ENCODE measurements at regions not wholly inside any gene's neighbourhood (a gene's known extent, or its start where the extent isn't known, plus 50 kb on each side); places are given as distances from the start of the nearest gene placed in this dataset.

GRCh38 chr12:100675432-100675831, 101.9 kb downstream of the GAS2L3 start:
- no peak for TF ChIP-seq NFIC (IDR thresholded peaks at IDR 0.05)
- no peak for TF ChIP-seq RAD21 (IDR thresholded peaks at IDR 0.05; ENCODE audit: low read depth)
- TF ChIP-seq EP300 (IDR thresholded peaks at IDR 0.05; ENCODE audit: borderline replicate concordance) = no peak
- no peak for TF ChIP-seq EGR1 (IDR thresholded peaks at IDR 0.05)
- no peak for TF ChIP-seq TCF12 (IDR thresholded peaks at IDR 0.05; ENCODE audit: low read depth)
- TF ChIP-seq USF1 (IDR thresholded peaks at IDR 0.05) = no peak
- TF ChIP-seq TEAD4 (IDR thresholded peaks at IDR 0.05) = no peak
- TF ChIP-seq YY1 (IDR thresholded peaks at IDR 0.05; ENCODE audit: low read depth) = no peak
- no peak for TF ChIP-seq TAF1 (IDR thresholded peaks at IDR 0.05; ENCODE audit: low read depth)
- no peak for TF ChIP-seq FOXM1 (IDR thresholded peaks at IDR 0.05; ENCODE audit: borderline replicate concordance, low read depth)
- TF ChIP-seq REST (IDR thresholded peaks at IDR 0.05; ENCODE audit: low read depth) = no peak

GRCh38 chr12:100681074-100681473, 107.6 kb downstream of the GAS2L3 start:
- no peak for TF ChIP-seq MAX (IDR thresholded peaks at IDR 0.05)
- TF ChIP-seq FOXM1 (IDR thresholded peaks at IDR 0.05; ENCODE audit: borderline replicate concordance, low read depth) = no peak
- TF ChIP-seq YY1 (IDR thresholded peaks at IDR 0.05; ENCODE audit: low read depth) = no peak
- no peak for TF ChIP-seq NFIC (IDR thresholded peaks at IDR 0.05)
- no peak for TF ChIP-seq TEAD4 (IDR thresholded peaks at IDR 0.05)
- no peak for TF ChIP-seq TAF1 (IDR thresholded peaks at IDR 0.05; ENCODE audit: low read depth)
- TF ChIP-seq TCF12 (IDR thresholded peaks at IDR 0.05; ENCODE audit: low read depth) = no peak
- no peak for TF ChIP-seq EP300 (IDR thresholded peaks at IDR 0.05; ENCODE audit: borderline replicate concordance)
- no peak for TF ChIP-seq USF1 (IDR thresholded peaks at IDR 0.05)
- TF ChIP-seq CEBPB (IDR thresholded peaks at IDR 0.05) = no peak
- no peak for TF ChIP-seq CREB1 (IDR thresholded peaks at IDR 0.05; ENCODE audit: low read depth)
- TF ChIP-seq EGR1 (IDR thresholded peaks at IDR 0.05) = no peak
- no peak for TF ChIP-seq REST (IDR thresholded peaks at IDR 0.05; ENCODE audit: low read depth)
- TF ChIP-seq ZBTB7A (IDR thresholded peaks at IDR 0.05; ENCODE audit: low read depth) = no peak
- no peak for TF ChIP-seq RAD21 (IDR thresholded peaks at IDR 0.05; ENCODE audit: low read depth)

GRCh38 chr12:100682178-100682577, 108.7 kb downstream of the GAS2L3 start:
- TF ChIP-seq NFIC (IDR thresholded peaks at IDR 0.05) (no peak), ZBTB7A (IDR thresholded peaks at IDR 0.05; ENCODE audit: low read depth) (no peak), USF1 (IDR thresholded peaks at IDR 0.05) (no peak), TCF12 (IDR thresholded peaks at IDR 0.05; ENCODE audit: low read depth) (no peak), TEAD4 (IDR thresholded peaks at IDR 0.05) (no peak), RAD21 (IDR thresholded peaks at IDR 0.05; ENCODE audit: low read depth) (no peak), TAF1 (IDR thresholded peaks at IDR 0.05; ENCODE audit: low read depth) (no peak), REST (IDR thresholded peaks at IDR 0.05; ENCODE audit: low read depth) (no peak), EGR1 (IDR thresholded peaks at IDR 0.05) (no peak), MAX (IDR thresholded peaks at IDR 0.05) (no peak), CEBPB (IDR thresholded peaks at IDR 0.05) (no peak), EP300 (IDR thresholded peaks at IDR 0.05; ENCODE audit: borderline replicate concordance) (no peak), CREB1 (IDR thresholded peaks at IDR 0.05; ENCODE audit: low read depth) (no peak), YY1 (IDR thresholded peaks at IDR 0.05; ENCODE audit: low read depth) (no peak), FOXM1 (IDR thresholded peaks at IDR 0.05; ENCODE audit: borderline replicate concordance, low read depth) (no peak)

GRCh38 chr12:100687686-100688085, 106.9 kb upstream of the ANO4 start:
- TF ChIP-seq TEAD4 (IDR thresholded peaks at IDR 0.05) = no peak
- no peak for TF ChIP-seq CEBPB (IDR thresholded peaks at IDR 0.05)
- no peak for TF ChIP-seq ZBTB7A (IDR thresholded peaks at IDR 0.05; ENCODE audit: low read depth)
- TF ChIP-seq USF1 (IDR thresholded peaks at IDR 0.05) = no peak
- TF ChIP-seq TCF12 (IDR thresholded peaks at IDR 0.05; ENCODE audit: low read depth) = no peak
- TF ChIP-seq FOXM1 (IDR thresholded peaks at IDR 0.05; ENCODE audit: borderline replicate concordance, low read depth) = no peak
- no peak for TF ChIP-seq NFIC (IDR thresholded peaks at IDR 0.05)
- no peak for TF ChIP-seq TAF1 (IDR thresholded peaks at IDR 0.05; ENCODE audit: low read depth)
- no peak for TF ChIP-seq EGR1 (IDR thresholded peaks at IDR 0.05)
- TF ChIP-seq YY1 (IDR thresholded peaks at IDR 0.05; ENCODE audit: low read depth) = no peak
- no peak for TF ChIP-seq RAD21 (IDR thresholded peaks at IDR 0.05; ENCODE audit: low read depth)
- TF ChIP-seq CREB1 (IDR thresholded peaks at IDR 0.05; ENCODE audit: low read depth) = no peak
- no peak for TF ChIP-seq MAX (IDR thresholded peaks at IDR 0.05)
- no peak for TF ChIP-seq REST (IDR thresholded peaks at IDR 0.05; ENCODE audit: low read depth)
- TF ChIP-seq EP300 (IDR thresholded peaks at IDR 0.05; ENCODE audit: borderline replicate concordance) = no peak
